ENCODE measurements at regions not wholly inside any gene's neighbourhood (a gene's known extent, or its start where the extent isn't known, plus 50 kb on each side); places are given as distances from the start of the nearest gene placed in this dataset.

DNA sequence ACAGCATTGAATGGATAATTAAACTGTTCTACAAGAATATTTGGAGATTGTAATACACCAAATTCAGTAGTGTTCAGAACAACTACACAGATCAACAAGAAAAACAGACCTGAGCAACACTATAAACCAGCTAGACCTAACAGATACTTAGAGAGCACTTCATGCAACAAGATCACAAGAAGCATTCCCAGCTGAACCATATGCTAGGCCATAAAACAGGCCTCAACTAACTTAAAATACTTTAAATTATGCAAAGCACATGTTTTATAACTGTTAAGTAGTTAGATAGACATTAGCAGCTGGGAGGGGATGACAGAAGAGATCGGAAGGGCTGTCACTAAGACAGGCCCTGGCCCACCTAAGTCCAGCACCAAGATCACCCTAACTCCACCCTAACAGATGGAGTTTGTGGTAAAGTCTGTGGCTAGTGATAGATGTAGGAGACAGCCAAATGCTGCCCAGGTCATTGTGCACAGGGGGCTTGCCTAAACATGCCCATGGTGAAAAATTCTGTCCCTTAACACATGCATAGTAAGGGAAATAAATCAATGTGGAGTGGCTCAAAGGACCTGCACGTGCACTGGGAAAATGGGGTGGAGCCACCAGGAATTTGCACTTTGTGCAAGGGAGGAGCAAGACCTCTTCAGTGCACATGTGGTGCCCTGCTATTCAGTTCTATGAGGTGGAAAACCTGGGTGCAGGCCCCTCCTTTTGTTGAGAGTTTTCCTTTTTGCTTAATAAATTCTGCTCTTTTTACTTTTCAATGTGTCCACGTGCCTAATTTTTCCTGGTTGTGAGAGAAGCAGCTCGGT, 567.8 kb upstream of the NRG3 start:
- no peaks in the 10 kb centered on the region for H3K36me3 Mint-ChIP-seq (ENCODE audit: low read depth)
- H3K4me3 Mint-ChIP-seq = no peak overlapping the region
- no peak for ATAC-seq (ENCODE audit: low read depth)
- intact Hi-C loops (cut with micrococcal nuclease) = no loop called here
- TF ChIP-seq, protein P1, sequence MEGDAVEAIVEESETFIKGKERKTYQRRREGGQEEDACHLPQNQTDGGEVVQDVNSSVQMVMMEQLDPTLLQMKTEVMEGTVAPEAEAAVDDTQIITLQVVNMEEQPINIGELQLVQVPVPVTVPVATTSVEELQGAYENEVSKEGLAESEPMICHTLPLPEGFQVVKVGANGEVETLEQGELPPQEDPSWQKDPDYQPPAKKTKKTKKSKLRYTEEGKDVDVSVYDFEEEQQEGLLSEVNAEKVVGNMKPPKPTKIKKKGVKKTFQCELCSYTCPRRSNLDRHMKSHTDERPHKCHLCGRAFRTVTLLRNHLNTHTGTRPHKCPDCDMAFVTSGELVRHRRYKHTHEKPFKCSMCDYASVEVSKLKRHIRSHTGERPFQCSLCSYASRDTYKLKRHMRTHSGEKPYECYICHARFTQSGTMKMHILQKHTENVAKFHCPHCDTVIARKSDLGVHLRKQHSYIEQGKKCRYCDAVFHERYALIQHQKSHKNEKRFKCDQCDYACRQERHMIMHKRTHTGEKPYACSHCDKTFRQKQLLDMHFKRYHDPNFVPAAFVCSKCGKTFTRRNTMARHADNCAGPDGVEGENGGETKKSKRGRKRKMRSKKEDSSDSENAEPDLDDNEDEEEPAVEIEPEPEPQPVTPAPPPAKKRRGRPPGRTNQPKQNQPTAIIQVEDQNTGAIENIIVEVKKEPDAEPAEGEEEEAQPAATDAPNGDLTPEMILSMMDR (IDR thresholded peaks at IDR 0.05) = no peak
- DNase-seq = no peak
- H3K27me3 Mint-ChIP-seq = no peaks in the 10 kb centered on the region
- no peak overlapping the region for H3K27ac Mint-ChIP-seq
- CTCF ChIA-PET = no interaction called here
- no peaks in the 10 kb centered on the region for H3K4me1 Mint-ChIP-seq
- H3K9me3 Mint-ChIP-seq = peaks cover 6% of the 10 kb centered on the region
- POLR2A ChIA-PET = no interaction called here

GRCh38 chr10:81309041-81309552, 565.9 kb upstream of the NRG3 start:
- ATAC-seq (ENCODE audit: low read depth) (no peak), DNase-seq (no peak)
- intact Hi-C loops (cut with micrococcal nuclease) = no loop called here
- TF ChIP-seq, protein P1 (IDR thresholded peaks at IDR 0.05) = no peak
- no peak overlapping the region for H3K4me3 Mint-ChIP-seq
- POLR2A ChIA-PET = no interaction called here
- no peaks in the 10 kb centered on the region for H3K36me3 Mint-ChIP-seq (ENCODE audit: low read depth)
- H3K27ac Mint-ChIP-seq = no peak overlapping the region
- H3K4me1 Mint-ChIP-seq = no peaks in the 10 kb centered on the region
- CTCF ChIA-PET = no interaction called here
- no peaks in the 10 kb centered on the region for H3K9me3 Mint-ChIP-seq
- H3K27me3 Mint-ChIP-seq = no peaks in the 10 kb centered on the region

DNA sequence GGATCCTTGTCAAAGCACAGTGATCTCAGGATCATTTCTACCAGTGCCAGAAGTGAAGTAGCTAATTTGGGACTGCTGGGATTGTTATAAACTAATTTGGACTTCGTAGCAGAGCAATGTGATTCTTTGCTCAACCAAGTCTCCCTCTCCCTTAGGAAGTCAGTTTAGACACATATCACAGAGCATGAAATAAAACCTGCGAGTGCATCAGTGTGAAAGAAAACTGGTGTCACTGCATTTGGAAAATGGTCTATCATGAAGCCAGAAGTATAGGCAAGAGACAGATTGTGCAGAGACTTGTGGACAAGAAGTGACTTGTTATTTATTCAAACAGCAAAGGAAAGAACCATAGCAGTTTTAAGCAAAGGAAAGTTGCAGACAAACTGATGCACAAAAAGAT, 560.5 kb upstream of the NRG3 start:
- intact Hi-C loops (cut with micrococcal nuclease) = no loop called here

DNA sequence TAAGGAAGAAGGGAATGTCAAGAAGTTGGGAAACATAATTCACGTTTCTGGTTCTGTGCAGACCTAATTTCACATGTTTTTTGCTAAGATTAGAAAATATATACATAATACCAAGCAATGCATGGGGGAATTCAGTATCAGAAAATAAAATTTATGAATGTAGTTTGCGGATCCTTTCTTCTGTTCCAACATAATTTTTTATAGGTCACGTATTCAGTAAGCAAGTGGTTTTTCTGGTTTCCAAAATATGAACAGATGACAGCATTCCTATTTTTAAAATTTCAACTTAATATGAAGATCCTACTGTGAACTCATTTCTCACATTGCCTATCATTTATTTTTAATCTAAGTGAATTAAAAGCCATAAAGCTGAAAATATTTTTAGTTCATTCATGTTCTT, 560.0 kb upstream of the NRG3 start:
- Mint-ChIP-seq H3K27me3 (no peaks in the 10 kb centered on the region), H3K4me3 (no peak overlapping the region), H3K27ac (no peak overlapping the region), H3K36me3 (ENCODE audit: low read depth) (no peaks in the 10 kb centered on the region), H3K9me3 (peaks cover 2% of the 10 kb centered on the region), H3K4me1 (no peaks in the 10 kb centered on the region)
- intact Hi-C loops (cut with micrococcal nuclease) = no loop called here
- ChIA-PET POLR2A (no interaction called here), CTCF (no interaction called here)
- TF ChIP-seq, protein P1 (IDR thresholded peaks at IDR 0.05) = no peak
- no peak for DNase-seq
- ATAC-seq (ENCODE audit: low read depth) = no peak

More for the DNA sequence above, 560.5 kb upstream of the NRG3 start:
- no peak overlapping the region for H3K4me3 Mint-ChIP-seq
- POLR2A ChIA-PET = no interaction called here
- no peak overlapping the region for H3K27ac Mint-ChIP-seq
- DNase-seq = no peak
- no peaks in the 10 kb centered on the region for H3K36me3 Mint-ChIP-seq (ENCODE audit: low read depth)
- no peaks in the 10 kb centered on the region for H3K4me1 Mint-ChIP-seq
- H3K9me3 Mint-ChIP-seq = peaks cover 2% of the 10 kb centered on the region
- CTCF ChIA-PET = no interaction called here
- H3K27me3 Mint-ChIP-seq = no peaks in the 10 kb centered on the region
- TF ChIP-seq, protein P1 (IDR thresholded peaks at IDR 0.05) = no peak
- ATAC-seq (ENCODE audit: low read depth) = no peak

GRCh38 chr10:81348003-81348402, 527.0 kb upstream of the NRG3 start:
- ChIA-PET POLR2A (no interaction called here), CTCF (no interaction called here)
- DNase-seq = no peak
- Mint-ChIP-seq H3K27ac (no peak overlapping the region), H3K36me3 (ENCODE audit: low read depth) (no peaks in the 10 kb centered on the region), H3K4me3 (no peak overlapping the region), H3K9me3 (no peaks in the 10 kb centered on the region), H3K27me3 (no peaks in the 10 kb centered on the region), H3K4me1 (no peaks in the 10 kb centered on the region)
- TF ChIP-seq, protein P1 (IDR thresholded peaks at IDR 0.05) = no peak
- no peak for ATAC-seq (ENCODE audit: low read depth)
- intact Hi-C loops (cut with micrococcal nuclease) = no loop called here

Measured in activated B cell treated with CpG ODN at 0.5 μM for 24 hours (primary cell).